SK-N-SH (cell line): ENCODE measurements at regions not wholly inside any gene's neighbourhood (a gene's known extent, or its start where the extent isn't known, plus 50 kb on each side); places are given as distances from the start of the nearest gene placed in this dataset.

ENCODE experiments used
- CTCF ChIA-PET: fragments of 300-600, 350-600 bp; formaldehyde crosslinking; extraction: SDS; loops from one replicate; lab custom pipeline; 2021; lab: Yijun Ruan, JAX
- POLR2A ChIA-PET: fragments of 350-600 bp; sonication (Branson Sonifier 250); formaldehyde crosslinking; extraction: SDS; loops from one replicate; lab custom pipeline; 2020; ENCODE audit warnings: antibody characterized with exemption, inconsistent platforms; lab: Yijun Ruan, JAX
- DNase-seq: peaks from one replicate; pipeline ENCODE4 v3.0.0; 2012
- H2AFZ ChIP-seq: fragments of 200-600 bp; sonication (generic); 2 replicates; pipeline ENCODE4 v1.8.1; 2016; ENCODE audit warnings: antibody characterized with exemption, mild to moderate bottlenecking, low read depth
- H3F3A ChIP-seq: fragments of 200-600 bp; sonication (generic); replicated peaks from 2 replicates; pipeline ENCODE3; 2016; ENCODE audit warnings: antibody characterized with exemption, mild to moderate bottlenecking; ENCODE audit not compliant: insufficient read depth
- H3K27ac ChIP-seq, 2 experiments: fragments of 200-500 bp in 1 of 2; fragments of 200-600 bp in 1 of 2; sonication (Bioruptor generic) in 1 of 2; sonication (generic), shearing (Covaris generic) in 1 of 2; 2 replicates each; pipeline versions ENCODE4 v1.5.1 to v1.6.1; 2014 to 2016; ENCODE audit warnings: low read depth in 2 of 2, inconsistent platforms in 1 of 2, low read length in 1 of 2, mild to moderate bottlenecking in 1 of 2, mixed read lengths in 1 of 2
- H3K27me3 ChIP-seq: fragments of 200-600 bp; sonication (generic), shearing (Covaris generic); 2 replicates; pipeline ENCODE4 v1.6.1; 2016; ENCODE audit warnings: mixed run types; ENCODE audit not compliant: insufficient read depth
- H3K36me3 ChIP-seq, 2 experiments: fragments of 200-500 bp in 1 of 2; fragments of 200-600 bp in 1 of 2; sonication (Bioruptor generic) in 1 of 2; sonication (generic) in 1 of 2; replicated peaks in 1 of 2; 2 replicates each; pipeline versions ENCODE3 to v1.5.1; 2014 to 2016; ENCODE audit warnings: low read length in 1 of 2, mild to moderate bottlenecking in 1 of 2; ENCODE audit not compliant: insufficient read depth in 2 of 2, control insufficient read depth in 1 of 2
- H3K4me1 ChIP-seq, 2 experiments: fragments of 200-500 bp in 1 of 2; fragments of 200-600 bp in 1 of 2; sonication (Bioruptor generic) in 1 of 2; sonication (generic), shearing (Covaris generic) in 1 of 2; 2 replicates each; pipeline versions ENCODE4 v1.5.1 to v1.6.1; 2014 to 2016; ENCODE audit warnings: low read depth in 1 of 2, low read length in 1 of 2, mixed run types in 1 of 2; ENCODE audit not compliant: insufficient read depth in 2 of 2, control insufficient read depth in 1 of 2
- H3K4me2 ChIP-seq: fragments of 200-600 bp; sonication (generic), shearing (Covaris generic); 2 replicates; pipeline ENCODE4 v1.6.1; 2017; ENCODE audit warnings: mixed run types
- H3K4me3 ChIP-seq, 2 experiments: fragments of 200-500 bp in 1 of 2; fragments of 200-600 bp in 1 of 2; sonication (Bioruptor generic) in 1 of 2; sonication (generic), shearing (Covaris generic) in 1 of 2; 2 replicates each; pipeline versions ENCODE4 v1.5.1 to v1.8.1; 2014 to 2016; ENCODE audit warnings: low read depth in 2 of 2, inconsistent platforms in 1 of 2, low read length in 1 of 2, mild to moderate bottlenecking in 1 of 2, mixed read lengths in 1 of 2, moderate library complexity in 1 of 2
- H3K79me2 ChIP-seq: fragments of 200-600 bp; sonication (generic); 2 replicates; pipeline ENCODE4 v1.8.1; 2017; ENCODE audit warnings: mild to moderate bottlenecking; ENCODE audit not compliant: insufficient read depth
- H3K9ac ChIP-seq: fragments of 200-600 bp; sonication (generic); 2 replicates; pipeline ENCODE4 v1.6.1; 2017; ENCODE audit warnings: mixed run types
- H3K9me2 ChIP-seq: fragments of 200-600 bp; sonication (generic); 2 replicates; pipeline ENCODE4 v1.6.1; 2017; ENCODE audit warnings: mixed run types
- H3K9me3 ChIP-seq: fragments of 200-600 bp; sonication (generic); 2 replicates; pipeline ENCODE4 v1.6.1; 2017; ENCODE audit warnings: mixed run types, mild to moderate bottlenecking, moderate library complexity
- H4K20me1 ChIP-seq: fragments of 200-600 bp; sonication (generic); 2 replicates; pipeline ENCODE4 v1.6.1; 2017; ENCODE audit warnings: mild to moderate bottlenecking, mixed run types; ENCODE audit not compliant: insufficient read depth
- CHD2 ChIP-seq: fragments of 150-350 bp; IDR thresholded peaks from 2 replicates; pipeline ENCODE4 v1.6.1; 2018; ENCODE audit warnings: low read length; ENCODE audit not compliant: partially characterized antibody
- ELF1 ChIP-seq: IDR thresholded peaks from 2 replicates; pipeline ENCODE4 v1.4.0; 2012
- EZH2phosphoT487 ChIP-seq: fragments of 200-600 bp; sonication (generic); IDR thresholded peaks from 2 replicates; pipeline ENCODE4 v1.6.1; 2017; ENCODE audit warnings: low read depth, mixed run types, mild to moderate bottlenecking, antibody characterized with exemption, moderate library complexity, borderline replicate concordance
- FOSL2 ChIP-seq: IDR thresholded peaks from 2 replicates; pipeline ENCODE4 v1.4.0; 2012; ENCODE audit warnings: low read depth, mild to moderate bottlenecking, moderate library complexity, borderline replicate concordance
- GABPA ChIP-seq: IDR thresholded peaks from 2 replicates; pipeline ENCODE4 v1.4.0; 2012; ENCODE audit warnings: low read depth, mild to moderate bottlenecking
- MAX ChIP-seq: IDR thresholded peaks from 2 replicates; pipeline ENCODE4 v1.4.0; 2012; ENCODE audit warnings: low read depth
- MEF2A ChIP-seq: IDR thresholded peaks from 2 replicates; pipeline ENCODE4 v1.4.0; 2012; ENCODE audit warnings: low read depth, borderline replicate concordance
- NFIC ChIP-seq: IDR thresholded peaks from 2 replicates; pipeline ENCODE4 v1.4.0; 2012; ENCODE audit warnings: borderline replicate concordance
- POLR2AphosphoS5 ChIP-seq: IDR thresholded peaks from 2 replicates; pipeline ENCODE4 v1.6.1; 2012; ENCODE audit warnings: low read depth, low read length
- RFX5 ChIP-seq: IDR thresholded peaks from 2 replicates; pipeline ENCODE4 v1.6.1; 2012; ENCODE audit warnings: mild to moderate bottlenecking, improper control_type of control experiment, low read length
- SIN3A ChIP-seq: IDR thresholded peaks from 2 replicates; pipeline ENCODE4 v1.6.1; 2012; ENCODE audit warnings: low read depth, mild to moderate bottlenecking, low read length, moderate library complexity, borderline replicate concordance
- SMC3 ChIP-seq: IDR thresholded peaks from 2 replicates; pipeline ENCODE4 v1.6.1; 2012; ENCODE audit warnings: low read depth, low read length, improper control_type of control experiment
- TCF12 ChIP-seq: IDR thresholded peaks from 2 replicates; pipeline ENCODE4 v1.4.0; 2012
- USF1 ChIP-seq: IDR thresholded peaks from 2 replicates; pipeline ENCODE4 v1.4.0; 2012; ENCODE audit warnings: low read depth, borderline replicate concordance
- ZBTB33 ChIP-seq: IDR thresholded peaks from 2 replicates; pipeline ENCODE4 v1.4.0; 2012; ENCODE audit warnings: low read depth, borderline replicate concordance
- WGBS: methylation state at CpG from one replicate; pipeline ENCODE4 v1.1.6; 2017; ENCODE audit warnings: low lambda C conversion rate; 5-methylcytosine and 5-hydroxymethylcytosine counted together
- TF ChIP-seq, protein P1 (sequence below): fragments of 150-350 bp; IDR thresholded peaks from 2 replicates; pipeline ENCODE4 v1.6.1; 2017; ENCODE audit warnings: antibody characterized with exemption, low read length, low read depth, borderline replicate concordance
- TF ChIP-seq, protein P2 (sequence below): IDR thresholded peaks from 2 replicates; pipeline ENCODE4; 2012

DNA sequence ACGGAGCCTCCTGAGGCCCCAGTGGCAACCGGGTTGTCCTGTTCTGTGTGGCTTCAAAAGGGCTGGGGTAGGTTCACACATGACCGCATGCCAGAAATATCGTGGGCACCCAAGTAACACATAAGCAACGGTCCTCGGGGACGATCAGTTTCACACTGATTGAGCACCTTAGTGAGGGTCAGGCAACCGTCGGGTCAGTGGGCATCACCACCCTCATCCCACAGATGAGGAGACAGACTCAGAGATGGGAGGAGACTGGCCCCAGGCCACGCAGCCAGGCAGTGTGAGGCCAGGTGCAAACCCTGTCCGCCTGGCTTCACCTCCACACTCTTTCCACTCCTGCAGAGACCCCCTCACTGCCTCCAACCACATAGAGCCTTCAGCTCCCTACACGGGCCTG is 309.8 kb downstream of the MATN1 start:
- DNase-seq: no peak
- Histone ChIP-seq H4K20me1 (no peaks in the 10 kb centered on the region), H3K27ac (no peak overlapping the region), H3K4me2 (no peak overlapping the region), H3K27me3 (no peaks in the 10 kb centered on the region), H3F3A (no peaks in the 10 kb centered on the region), H3K9me2 (no peaks in the 10 kb centered on the region), H3K9me3 (no peaks in the 10 kb centered on the region), H3K4me1 (no peaks in the 10 kb centered on the region; a peak in 1 of 4 replicates), H3K4me3 (no peak overlapping the region), H3K36me3 (no peaks in the 10 kb centered on the region), H3K79me2 (no peaks in the 10 kb centered on the region), H2AFZ (no peak overlapping the region), H3K9ac (no peak overlapping the region)
- WGBS: 43% methylated on average over 5 of the region's 12 CpGs
- POLR2A ChIA-PET: no interaction called here
- CTCF ChIA-PET: interaction anchor here (1.1 kb wide), 1 partner anchor 33 kb away, joined by 4 read pairs; no protein-coding TSS in a partner anchor
- no peak for TF ChIP-seq CHD2
- TF ChIP-seq GABPA: no peak
- TF ChIP-seq SMC3: no peak
- no peak for TF ChIP-seq EZH2phosphoT487
- TF ChIP-seq SIN3A: no peak
- no peak for TF ChIP-seq ELF1
- TF ChIP-seq FOSL2: no peak
- TF ChIP-seq MAX: no peak
- TF ChIP-seq MEF2A: no peak
- no peak for TF ChIP-seq RFX5
- TF ChIP-seq USF1: no peak
- TF ChIP-seq, protein P1, sequence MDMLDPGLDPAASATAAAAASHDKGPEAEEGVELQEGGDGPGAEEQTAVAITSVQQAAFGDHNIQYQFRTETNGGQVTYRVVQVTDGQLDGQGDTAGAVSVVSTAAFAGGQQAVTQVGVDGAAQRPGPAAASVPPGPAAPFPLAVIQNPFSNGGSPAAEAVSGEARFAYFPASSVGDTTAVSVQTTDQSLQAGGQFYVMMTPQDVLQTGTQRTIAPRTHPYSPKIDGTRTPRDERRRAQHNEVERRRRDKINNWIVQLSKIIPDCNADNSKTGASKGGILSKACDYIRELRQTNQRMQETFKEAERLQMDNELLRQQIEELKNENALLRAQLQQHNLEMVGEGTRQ: no peak
- TF ChIP-seq POLR2AphosphoS5: no peak
- TF ChIP-seq, protein P2, sequence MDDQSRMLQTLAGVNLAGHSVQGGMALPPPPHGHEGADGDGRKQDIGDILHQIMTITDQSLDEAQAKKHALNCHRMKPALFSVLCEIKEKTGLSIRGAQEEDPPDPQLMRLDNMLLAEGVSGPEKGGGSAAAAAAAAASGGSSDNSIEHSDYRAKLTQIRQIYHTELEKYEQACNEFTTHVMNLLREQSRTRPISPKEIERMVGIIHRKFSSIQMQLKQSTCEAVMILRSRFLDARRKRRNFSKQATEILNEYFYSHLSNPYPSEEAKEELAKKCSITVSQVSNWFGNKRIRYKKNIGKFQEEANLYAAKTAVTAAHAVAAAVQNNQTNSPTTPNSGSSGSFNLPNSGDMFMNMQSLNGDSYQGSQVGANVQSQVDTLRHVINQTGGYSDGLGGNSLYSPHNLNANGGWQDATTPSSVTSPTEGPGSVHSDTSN: no peak
- no peak for TF ChIP-seq NFIC
- TF ChIP-seq TCF12: no peak
- TF ChIP-seq ZBTB33: no peak
